Uterus (tissue), 2 donors: ENCODE measurements at regions not wholly inside any gene's neighbourhood (a gene's known extent, or its start where the extent isn't known, plus 50 kb on each side); places are given as distances from the start of the nearest gene placed in this dataset.

Experiments
- CTCF ChIP-seq, 4 experiments: fragments of 200-600 bp in 2 of 4; fragments of 450-650 bp in 2 of 4; sonication (generic) in 2 of 4; IDR thresholded peaks; one replicate each; pipeline ENCODE4 v1.5.1; 2016 to 2019; ENCODE audit warnings: antibody characterized with exemption in 4 of 4, mild to moderate bottlenecking in 2 of 4, moderate library complexity in 1 of 4
- POLR2A ChIP-seq, 2 donors: fragments of 450-650 bp; IDR thresholded peaks; one replicate each; pipeline ENCODE4 v1.6.1; 2016; ENCODE audit warnings: antibody characterized with exemption in 2 of 2, mild to moderate bottlenecking in 1 of 2, moderate library complexity in 1 of 2

GRCh38 chr18:78115896-78116561 lies 863.6 kb upstream of the SALL3 start:
- TF ChIP-seq CTCF (IDR thresholded peaks at IDR 0.05) (no peak), POLR2A (IDR thresholded peaks at IDR 0.05) (no peak)
